ENCODE measurements at regions not wholly inside any gene's neighbourhood (a gene's known extent, or its start where the extent isn't known, plus 50 kb on each side); places are given as distances from the start of the nearest gene placed in this dataset.

DNA sequence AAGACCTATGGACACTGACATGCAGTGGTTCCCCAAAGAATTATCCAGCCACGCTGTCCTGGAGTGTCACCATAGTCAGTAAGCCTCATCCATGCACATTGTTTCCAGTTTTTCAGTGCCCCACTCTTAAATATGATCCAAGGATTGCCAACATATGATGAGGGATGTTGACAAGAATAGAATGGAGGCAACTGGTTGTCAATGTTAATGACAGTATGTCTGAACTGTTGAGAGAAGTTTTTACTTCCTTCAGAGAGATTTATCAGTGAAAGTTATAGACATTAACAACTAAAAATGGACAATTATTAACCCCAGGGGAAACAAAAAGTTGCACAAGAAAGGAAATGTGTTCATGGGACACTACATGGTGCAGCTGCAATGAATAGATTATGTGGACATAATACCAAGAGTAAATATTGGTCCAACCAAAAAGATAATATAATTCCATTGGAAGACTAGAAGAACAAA is 69.9 kb downstream of the CYP26B1 start (continued):
- TF ChIP-seq ONECUT2 (CRISPR knock-in tag; IDR thresholded peaks at IDR 0.05) (peak; percentile 53; the same call in 1 of the 2 replicates), ZNF589 (CRISPR knock-in tag; conservative IDR thresholded peaks at IDR 0.05) (peak; percentile 77; the same call in 1 of the 2 replicates), ZNF160 (CRISPR knock-in tag; IDR thresholded peaks at IDR 0.05) (peak; percentile 79), ZNF230 (CRISPR knock-in tag; IDR thresholded peaks at IDR 0.05) (no peak), TAF15 (IDR thresholded peaks at IDR 0.05; ENCODE audit: low read depth, low read length, poor library complexity, severe bottlenecking) (no peak), ZBTB42 (CRISPR knock-in tag; IDR thresholded peaks at IDR 0.05) (no peak), ZNF562 (CRISPR knock-in tag; IDR thresholded peaks at IDR 0.05; ENCODE audit: borderline replicate concordance) (no peak), ZNF333 (CRISPR knock-in tag; IDR thresholded peaks at IDR 0.05; ENCODE audit: borderline replicate concordance) (no peak), SOX6 (IDR thresholded peaks at IDR 0.05) (no peak), SOX6 (CRISPR knock-in tag; IDR thresholded peaks at IDR 0.05) (peak; percentile 99), ZNF703 (CRISPR knock-in tag; IDR thresholded peaks at IDR 0.05; ENCODE audit: borderline replicate concordance) (peak; percentile 90; the same call in 1 of the 2 replicates), ZNF317 (CRISPR knock-in tag; IDR thresholded peaks at IDR 0.05) (0 out of 2 replicates have a peak, but pooled peaks have one; percentile 38), CBX1 (IDR thresholded peaks at IDR 0.05; ENCODE audit: low read depth) (no peak), CBX2 (IDR thresholded peaks at IDR 0.05; ENCODE audit: low read depth, low read length) (no peak), CBX2 (CRISPR knock-in tag; IDR thresholded peaks at IDR 0.05; ENCODE audit: low read depth) (no peak; the same call in 1 of the 2 replicates), NR2F6 (IDR thresholded peaks at IDR 0.05) (peak; percentile 94), NR2F6 (CRISPR knock-in tag; IDR thresholded peaks at IDR 0.05) (peak; percentile 77), IRF2 (CRISPR knock-in tag; IDR thresholded peaks at IDR 0.05) (peak; percentile 76; the same call in 1 of the 2 replicates), ZNF761 (CRISPR knock-in tag; conservative IDR thresholded peaks at IDR 0.05) (no peak), CEBPG (CRISPR knock-in tag; IDR thresholded peaks at IDR 0.05) (peak; percentile 97), NFKBIZ (CRISPR knock-in tag; IDR thresholded peaks at IDR 0.05) (peak; percentile 94), POGZ (CRISPR knock-in tag; IDR thresholded peaks at IDR 0.05) (peak; percentile 79; the same call in 1 of the 2 replicates), ZNF335 (CRISPR knock-in tag; IDR thresholded peaks at IDR 0.05) (no peak), SATB2 (CRISPR knock-in tag; IDR thresholded peaks at IDR 0.05) (0 out of 2 replicates have a peak, but pooled peaks have one; percentile 51), GABPB1 (CRISPR knock-in tag; IDR thresholded peaks at IDR 0.05) (peak; percentile 36), ZNF33B (CRISPR knock-in tag; IDR thresholded peaks at IDR 0.05) (no peak), ELF3 (CRISPR knock-in tag; IDR thresholded peaks at IDR 0.05) (peak; percentile 99), ZNF30 (CRISPR knock-in tag; IDR thresholded peaks at IDR 0.05) (no peak), HDAC6 (IDR thresholded peaks at IDR 0.05; ENCODE audit: low read depth, low read length) (no peak), MEIS2 (CRISPR knock-in tag; IDR thresholded peaks at IDR 0.05) (peak; percentile 24; the same call in 1 of the 2 replicates), CREM (IDR thresholded peaks at IDR 0.05) (peak; percentile 91), CREM (CRISPR knock-in tag; IDR thresholded peaks at IDR 0.05) (no peak), ZNF652 (CRISPR knock-in tag; IDR thresholded peaks at IDR 0.05; ENCODE audit: borderline replicate concordance, low read depth) (peak; percentile 27; the same call in 1 of the 2 replicates)
- TF ChIP-seq, protein P1, sequence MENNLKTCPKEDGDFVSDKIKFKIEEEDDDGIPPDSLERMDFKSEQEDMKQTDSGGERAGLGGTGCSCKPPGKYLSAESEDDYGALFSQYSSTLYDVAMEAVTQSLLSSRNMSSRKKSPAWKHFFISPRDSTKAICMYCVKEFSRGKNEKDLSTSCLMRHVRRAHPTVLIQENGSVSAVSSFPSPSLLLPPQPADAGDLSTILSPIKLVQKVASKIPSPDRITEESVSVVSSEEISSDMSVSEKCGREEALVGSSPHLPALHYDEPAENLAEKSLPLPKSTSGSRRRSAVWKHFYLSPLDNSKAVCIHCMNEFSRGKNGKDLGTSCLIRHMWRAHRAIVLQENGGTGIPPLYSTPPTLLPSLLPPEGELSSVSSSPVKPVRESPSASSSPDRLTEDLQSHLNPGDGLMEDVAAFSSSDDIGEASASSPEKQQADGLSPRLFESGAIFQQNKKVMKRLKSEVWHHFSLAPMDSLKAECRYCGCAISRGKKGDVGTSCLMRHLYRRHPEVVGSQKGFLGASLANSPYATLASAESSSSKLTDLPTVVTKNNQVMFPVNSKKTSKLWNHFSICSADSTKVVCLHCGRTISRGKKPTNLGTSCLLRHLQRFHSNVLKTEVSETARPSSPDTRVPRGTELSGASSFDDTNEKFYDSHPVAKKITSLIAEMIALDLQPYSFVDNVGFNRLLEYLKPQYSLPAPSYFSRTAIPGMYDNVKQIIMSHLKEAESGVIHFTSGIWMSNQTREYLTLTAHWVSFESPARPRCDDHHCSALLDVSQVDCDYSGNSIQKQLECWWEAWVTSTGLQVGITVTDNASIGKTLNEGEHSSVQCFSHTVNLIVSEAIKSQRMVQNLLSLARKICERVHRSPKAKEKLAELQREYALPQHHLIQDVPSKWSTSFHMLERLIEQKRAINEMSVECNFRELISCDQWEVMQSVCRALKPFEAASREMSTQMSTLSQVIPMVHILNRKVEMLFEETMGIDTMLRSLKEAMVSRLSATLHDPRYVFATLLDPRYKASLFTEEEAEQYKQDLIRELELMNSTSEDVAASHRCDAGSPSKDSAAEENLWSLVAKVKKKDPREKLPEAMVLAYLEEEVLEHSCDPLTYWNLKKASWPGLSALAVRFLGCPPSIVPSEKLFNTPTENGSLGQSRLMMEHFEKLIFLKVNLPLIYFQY (CRISPR knock-in tag; IDR thresholded peaks at IDR 0.05; ENCODE audit: borderline replicate concordance): peak; percentile 86; the same call in 1 of the 2 replicates

Data from HepG2 (cell line).